HG02642 (cell line): ENCODE measurements at regions not wholly inside any gene's neighbourhood (a gene's known extent, or its start where the extent isn't known, plus 50 kb on each side); places are given as distances from the start of the nearest gene placed in this dataset.
"Not testable (repeated sequence)": the region's sequence is repeated elsewhere in the genome, so short reads cannot be mapped to it uniquely, and the experiment has no call there.

Experiments
- ATAC-seq: cut with Tn5 transposase; IDR thresholded peaks from one replicate; pipeline ENCODE4 v1.9.1; 2021; ENCODE audit warnings: mild to moderate bottlenecking; ENCODE audit not compliant: unreplicated experiment, poor library complexity

DNA sequence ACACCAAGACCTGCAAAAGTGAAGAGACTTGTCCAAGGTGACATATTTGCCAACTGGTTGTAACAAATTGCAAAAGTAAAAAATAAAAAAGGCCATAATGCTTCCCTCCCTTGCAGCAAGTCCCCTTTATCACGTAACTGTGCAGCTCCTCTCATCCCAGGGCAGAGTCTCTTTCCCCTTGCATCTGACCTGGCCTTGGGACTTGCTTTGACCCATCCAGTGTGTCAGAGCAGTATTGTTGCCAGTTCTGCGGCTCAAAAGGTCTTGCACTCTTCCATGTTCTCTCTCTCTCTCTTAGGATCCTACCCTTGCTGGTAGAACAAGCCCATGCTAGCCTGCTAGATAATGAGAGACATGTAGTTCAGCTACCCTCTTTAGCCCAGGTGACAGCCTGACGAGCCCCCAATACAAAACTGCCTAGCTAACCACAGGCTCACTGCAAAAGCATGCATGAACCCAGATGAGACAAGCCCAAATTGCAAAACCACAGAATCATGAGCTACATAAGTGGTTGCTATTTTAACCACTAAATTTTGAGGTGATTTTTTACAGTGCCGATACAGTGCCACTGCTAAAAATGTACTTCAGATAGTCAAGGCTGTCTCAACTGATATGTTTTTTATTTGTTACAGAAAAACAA, 289.5 kb upstream of the PPARGC1A start:
- no peak for ATAC-seq

GRCh38 chr4:24177443-24177842, 287.6 kb upstream of the PPARGC1A start:
- not testable (repeated sequence) for ATAC-seq

DNA sequence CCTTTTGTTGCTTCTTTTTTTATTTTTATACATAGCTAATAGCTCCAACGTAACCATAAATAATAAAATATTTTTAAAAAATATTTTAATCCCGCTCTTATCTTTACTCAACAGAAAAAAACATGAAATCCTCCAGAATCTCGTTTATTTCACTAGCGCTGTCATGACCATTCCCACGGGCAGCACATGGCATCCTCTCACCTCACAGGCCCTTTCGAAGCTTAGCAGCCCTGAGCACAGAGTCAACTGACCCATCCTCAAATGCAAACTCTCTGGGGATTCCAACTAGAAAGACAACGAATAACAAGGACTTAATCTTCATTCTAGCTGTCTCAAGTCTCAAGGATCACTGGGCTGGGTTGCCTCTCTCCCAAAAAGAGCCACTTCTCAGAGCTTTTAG, 285.9 kb upstream of the PPARGC1A start:
- no peak for ATAC-seq

- ATAC-seq, result no peak
Measured at GRCh38 chr4:24174602-24175001, 284.8 kb upstream of the PPARGC1A start.

DNA sequence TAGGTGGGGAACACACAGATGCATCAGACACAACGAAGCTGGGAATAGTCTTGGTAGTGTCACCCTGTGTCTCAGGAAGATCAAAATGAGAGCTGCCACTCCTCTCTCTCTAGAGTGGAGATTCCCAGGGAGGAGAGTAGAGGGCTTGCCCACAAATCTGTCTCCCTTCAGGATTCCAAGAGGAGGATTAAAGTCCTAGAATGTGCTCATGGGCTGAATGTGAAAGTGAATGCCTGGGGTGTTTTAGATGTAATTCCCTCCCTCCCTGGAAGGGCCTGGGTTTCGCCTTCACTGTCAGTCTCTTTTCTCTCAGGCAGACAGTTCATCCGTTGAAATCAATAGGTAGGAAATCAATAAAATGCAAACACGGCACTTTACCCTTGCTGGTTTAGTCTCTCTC, 282.6 kb upstream of the PPARGC1A start:
- ATAC-seq, result no peak

DNA sequence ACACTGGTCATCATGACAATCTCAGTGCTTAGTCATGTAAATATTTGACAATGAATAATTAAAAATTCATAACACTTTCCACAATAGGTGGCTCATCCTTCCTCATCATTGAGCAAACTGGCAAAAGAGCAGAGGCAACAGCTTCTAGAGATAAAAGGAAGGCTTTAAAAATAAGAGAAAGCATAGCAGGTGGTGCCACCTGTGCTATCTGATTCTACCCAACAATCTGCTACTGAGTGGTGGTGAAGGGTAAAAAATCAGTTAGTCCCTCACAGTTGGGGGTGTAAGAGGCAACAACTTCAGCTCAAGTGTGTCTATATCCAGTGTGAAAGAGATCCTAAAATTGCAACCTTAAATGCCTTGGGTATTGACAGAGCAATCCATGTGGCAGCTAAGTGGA, 280.1 kb upstream of the PPARGC1A start:
- ATAC-seq, result no peak

DNA sequence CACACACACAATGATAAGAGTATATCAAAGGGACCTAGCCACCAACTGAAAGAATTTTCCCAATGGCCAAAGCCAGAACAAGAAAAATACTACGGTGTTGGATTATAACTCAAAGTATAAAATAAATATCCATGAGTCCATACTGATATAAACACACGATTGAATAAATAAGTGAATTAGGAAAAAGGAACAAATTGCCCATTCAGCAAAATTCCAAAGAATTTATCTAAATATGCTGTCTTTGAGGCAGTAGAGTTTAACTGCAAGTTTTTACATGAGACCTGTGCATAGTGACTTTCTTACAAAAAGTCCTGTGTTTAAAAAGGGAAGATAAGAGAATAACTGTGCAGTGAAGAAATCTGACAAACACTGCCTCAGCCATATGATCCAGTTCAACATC, 278.8 kb upstream of the PPARGC1A start:
- no peak for ATAC-seq

DNA sequence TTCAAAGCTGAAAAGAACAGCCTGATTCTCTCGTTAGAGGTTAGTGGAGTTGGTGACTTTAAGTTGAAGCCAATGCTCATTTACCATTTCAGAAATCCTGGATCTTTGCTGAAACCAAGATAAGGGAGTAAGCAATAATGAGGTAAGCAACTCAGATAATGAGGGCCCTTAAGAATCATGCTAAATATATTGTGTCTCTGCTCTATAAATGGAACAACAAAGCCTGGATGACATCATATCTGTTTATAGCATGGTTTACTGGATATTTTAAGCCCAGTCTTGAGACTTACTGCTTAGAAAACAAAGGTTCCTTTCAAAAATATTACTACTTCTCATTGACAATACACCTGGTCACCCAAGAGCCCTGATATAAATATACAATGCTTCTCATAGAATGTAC, 276.7 kb upstream of the PPARGC1A start:
- no peak for ATAC-seq

- no peak for ATAC-seq
Measured at GRCh38 chr4:24164797-24165196, 274.9 kb upstream of the PPARGC1A start.

GRCh38 chr4:24164054-24164693, 274.3 kb upstream of the PPARGC1A start:
- ATAC-seq, result no peak

- no peak for ATAC-seq
Measured at GRCh38 chr4:24163314-24163713, 273.5 kb upstream of the PPARGC1A start.

DNA sequence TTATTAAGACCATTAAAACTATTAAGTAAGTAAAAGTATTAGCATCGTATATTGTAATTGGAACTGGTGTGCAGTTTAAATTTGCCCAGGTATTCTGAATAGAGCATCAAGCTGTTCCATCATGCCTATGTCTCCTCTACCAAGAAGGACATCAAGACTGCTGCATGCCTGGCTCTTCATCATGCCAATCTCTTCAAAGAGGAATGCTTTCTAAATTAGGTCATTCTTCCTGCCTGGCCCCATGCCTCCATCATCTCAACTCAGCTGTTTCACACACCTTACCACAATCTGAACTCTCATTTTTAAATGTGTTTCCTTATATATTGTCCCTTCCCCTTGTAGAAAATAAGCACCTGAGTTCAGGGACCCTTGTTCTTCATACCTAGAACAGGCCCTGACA, 270.5 kb upstream of the PPARGC1A start:
- no peak for ATAC-seq

- no peak for ATAC-seq
Measured at GRCh38 chr4:24158031-24158430, 268.2 kb upstream of the PPARGC1A start.

- ATAC-seq, result no peak
Measured at GRCh38 chr4:24150034-24150433, 260.2 kb upstream of the PPARGC1A start.

GRCh38 chr4:24146127-24146526, 256.3 kb upstream of the PPARGC1A start:
- ATAC-seq, result no peak

GRCh38 chr4:24145591-24145990, 255.7 kb upstream of the PPARGC1A start:
- ATAC-seq, result no peak

GRCh38 chr4:24144381-24144780, 254.5 kb upstream of the PPARGC1A start:
- no peak for ATAC-seq

DNA sequence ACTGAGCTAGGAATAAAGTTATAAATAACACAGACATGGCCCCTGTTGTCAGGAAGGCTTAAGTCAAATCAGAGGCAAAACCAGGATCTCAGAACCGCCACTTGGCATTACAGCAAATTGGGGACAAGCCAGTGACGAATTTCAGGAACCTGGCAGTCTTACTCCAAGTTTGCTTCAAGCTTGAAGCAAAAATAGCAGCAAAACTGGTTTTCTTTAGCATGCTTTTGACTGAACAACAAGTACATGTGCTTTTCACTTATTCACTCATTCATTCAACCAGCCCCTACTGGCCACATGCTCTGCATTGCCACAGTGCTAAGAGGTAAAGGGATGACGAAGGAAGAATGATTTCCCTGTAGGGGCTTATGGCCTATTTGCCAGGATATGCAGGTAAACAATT, 253.9 kb upstream of the PPARGC1A start:
- ATAC-seq, result no peak

GRCh38 chr4:24141836-24142235, 252.0 kb upstream of the PPARGC1A start:
- no peak for ATAC-seq

DNA sequence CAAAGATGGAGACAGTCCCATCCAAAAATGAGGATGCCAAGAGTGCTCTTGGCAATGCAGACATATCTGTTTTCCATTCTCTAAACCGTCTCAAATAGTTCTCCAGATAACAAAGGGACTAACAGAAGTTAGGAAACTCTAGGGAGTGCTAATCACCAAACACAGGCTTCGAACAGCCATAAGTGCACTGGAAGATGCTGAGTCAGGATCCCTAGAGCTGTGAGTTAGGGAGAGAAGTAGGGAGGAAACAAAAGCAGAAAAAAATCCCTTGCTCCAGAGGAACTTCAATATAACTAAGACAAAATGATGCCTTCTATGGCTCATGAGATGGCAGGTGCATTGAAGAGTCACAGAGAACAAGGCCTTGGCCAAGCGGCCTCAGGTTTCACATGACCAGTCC, 251.0 kb upstream of the PPARGC1A start:
- ATAC-seq, result no peak

- ATAC-seq, result no peak
Measured at GRCh38 chr4:24137671-24138601, 248.1 kb upstream of the PPARGC1A start.
